GM12865 (cell line): ENCODE measurements at regions not wholly inside any gene's neighbourhood (a gene's known extent, or its start where the extent isn't known, plus 50 kb on each side); places are given as distances from the start of the nearest gene placed in this dataset.
A peak's percentile ranks its signal among the peaks of the same experiment; 100 is the strongest.

Experiments
- DNase-seq: peaks from one replicate; pipeline ENCODE4 v3.0.0; 2010; ENCODE audit warnings: low read depth
- H3K4me3 ChIP-seq: 2 replicates; pipeline ENCODE4 v1.5.1; 2011; ENCODE audit warnings: mild to moderate bottlenecking, low read depth, low read length, control low read depth
- TF ChIP-seq, protein P1 (sequence below): IDR thresholded peaks from 2 replicates; pipeline ENCODE4 v1.5.1; 2011; ENCODE audit warnings: low read length, control low read depth, low read depth, inconsistent platforms; ENCODE audit not compliant: insufficient read depth; ENCODE audit errors: missing control alignments

DNA sequence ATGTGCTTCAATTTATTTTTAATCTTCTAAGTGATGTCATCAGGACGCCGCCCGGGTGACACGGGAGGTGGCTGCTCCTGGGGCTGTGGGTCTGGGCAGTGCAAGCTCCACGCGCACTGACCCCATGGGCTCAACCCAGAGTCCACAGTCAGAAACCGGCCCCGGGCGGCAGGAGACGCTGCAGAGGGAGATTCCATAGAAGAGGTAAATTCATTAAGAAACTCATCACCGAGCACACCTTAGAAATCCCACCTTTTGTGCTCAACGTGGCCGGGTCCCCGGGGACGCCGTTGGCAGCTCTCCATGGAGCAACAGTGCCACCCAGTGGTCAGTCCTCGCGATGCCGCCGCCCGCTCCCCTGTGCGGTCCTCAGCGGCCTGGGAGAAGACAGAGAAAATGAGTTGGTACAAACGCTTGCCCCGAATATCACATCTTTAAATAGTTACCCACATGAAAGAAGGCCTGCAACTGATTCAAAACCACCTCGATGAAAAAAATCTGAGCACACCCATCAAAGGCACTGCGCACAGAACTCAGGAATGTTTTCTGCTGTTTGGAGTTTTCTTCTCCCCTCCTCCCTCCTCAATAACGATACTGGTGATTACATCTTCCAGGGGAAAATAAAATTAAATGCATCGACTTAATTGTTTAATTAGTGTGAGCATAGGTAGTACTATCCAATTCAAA, 92.6 kb downstream of the CMPK2 start:
- DNase-seq: peak; percentile 63

DNA sequence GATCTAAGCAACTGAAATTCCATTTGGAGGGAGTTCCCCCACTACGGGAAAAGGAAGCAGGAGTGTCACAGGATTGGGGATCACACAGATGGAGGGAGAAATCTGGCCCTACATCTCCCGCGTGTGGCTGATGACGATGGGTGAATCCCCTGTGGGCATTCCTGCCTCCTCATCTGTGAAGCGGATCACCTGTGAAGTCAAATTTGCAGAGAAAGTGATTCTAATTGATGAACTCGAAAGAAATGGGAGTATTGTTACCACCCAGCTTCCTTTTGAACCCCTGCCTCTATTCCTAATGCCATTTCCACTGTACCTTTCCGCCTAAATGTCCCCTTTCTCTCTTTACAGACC, 92.0 kb downstream of the CMPK2 start:
- no peak for DNase-seq
- H3K4me3 ChIP-seq: no peak overlapping the region
- TF ChIP-seq, protein P1, sequence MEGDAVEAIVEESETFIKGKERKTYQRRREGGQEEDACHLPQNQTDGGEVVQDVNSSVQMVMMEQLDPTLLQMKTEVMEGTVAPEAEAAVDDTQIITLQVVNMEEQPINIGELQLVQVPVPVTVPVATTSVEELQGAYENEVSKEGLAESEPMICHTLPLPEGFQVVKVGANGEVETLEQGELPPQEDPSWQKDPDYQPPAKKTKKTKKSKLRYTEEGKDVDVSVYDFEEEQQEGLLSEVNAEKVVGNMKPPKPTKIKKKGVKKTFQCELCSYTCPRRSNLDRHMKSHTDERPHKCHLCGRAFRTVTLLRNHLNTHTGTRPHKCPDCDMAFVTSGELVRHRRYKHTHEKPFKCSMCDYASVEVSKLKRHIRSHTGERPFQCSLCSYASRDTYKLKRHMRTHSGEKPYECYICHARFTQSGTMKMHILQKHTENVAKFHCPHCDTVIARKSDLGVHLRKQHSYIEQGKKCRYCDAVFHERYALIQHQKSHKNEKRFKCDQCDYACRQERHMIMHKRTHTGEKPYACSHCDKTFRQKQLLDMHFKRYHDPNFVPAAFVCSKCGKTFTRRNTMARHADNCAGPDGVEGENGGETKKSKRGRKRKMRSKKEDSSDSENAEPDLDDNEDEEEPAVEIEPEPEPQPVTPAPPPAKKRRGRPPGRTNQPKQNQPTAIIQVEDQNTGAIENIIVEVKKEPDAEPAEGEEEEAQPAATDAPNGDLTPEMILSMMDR: no peak

More for the DNA sequence above, 92.6 kb downstream of the CMPK2 start:
- H3K4me3 ChIP-seq: no peak overlapping the region
- TF ChIP-seq, protein P1: peak; percentile 95

- DNase-seq: no peak
- no peak overlapping the region for H3K4me3 ChIP-seq
- TF ChIP-seq, protein P1: no peak
Measured at GRCh38 chr2:6776125-6776524, 89.6 kb downstream of the CMPK2 start.

DNA sequence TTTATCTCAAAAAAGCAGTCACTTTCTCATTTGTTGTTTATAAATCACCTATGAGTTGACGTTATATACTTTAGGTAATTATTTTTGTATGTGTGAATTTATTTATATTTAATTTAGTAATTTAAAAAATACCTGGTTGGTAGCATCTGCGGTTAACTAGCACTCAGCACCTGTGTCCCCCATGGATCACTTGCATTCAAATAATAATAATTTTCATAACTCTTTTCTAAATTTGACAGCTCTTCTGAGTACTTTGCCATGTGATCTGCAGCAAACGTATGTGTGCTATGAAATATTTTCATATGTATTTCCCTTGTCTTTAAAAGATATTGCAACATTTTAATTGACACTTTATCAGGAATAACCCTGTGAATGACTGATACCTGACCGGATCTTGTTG, 88.1 kb downstream of the CMPK2 start:
- DNase-seq: no peak
- no peak overlapping the region for H3K4me3 ChIP-seq
- TF ChIP-seq, protein P1: no peak

GRCh38 chr2:6780765-6781274, 84.9 kb downstream of the CMPK2 start:
- DNase-seq: peak; percentile 31
- H3K4me3 ChIP-seq: no peak overlapping the region
- TF ChIP-seq, protein P1: no peak

- no peak overlapping the region for H3K4me3 ChIP-seq
- DNase-seq: no peak
- TF ChIP-seq, protein P1: no peak
Measured at GRCh38 chr2:6782517-6783237, 83.0 kb downstream of the CMPK2 start.
